ENCODE measurements at regions not wholly inside any gene's neighbourhood (a gene's known extent, or its start where the extent isn't known, plus 50 kb on each side); places are given as distances from the start of the nearest gene placed in this dataset.
"Not testable (repeated sequence)": the region's sequence is repeated elsewhere in the genome, so short reads cannot be mapped to it uniquely, and the experiment has no call there.

GRCh38 chr14:71758229-71758951 lies 173.8 kb upstream of the RGS6 start:
- no peaks in the 10 kb centered on the region for H3K36me3 ChIP-seq
- H3K9me3 ChIP-seq, result peaks cover 0 to 8% (median 0%) of the 10 kb centered on the region in 4 donors
- TF ChIP-seq EP300 (IDR thresholded peaks at IDR 0.05), result no peak
- no peak for TF ChIP-seq CTCF (IDR thresholded peaks at IDR 0.05)
- TF ChIP-seq POLR2A (IDR thresholded peaks at IDR 0.05; ENCODE audit: low read depth), result no peak
- TF ChIP-seq POLR2AphosphoS5 (IDR thresholded peaks at IDR 0.05), result no peak
- no peaks in the 10 kb centered on the region for H3K27me3 ChIP-seq
- no peak for DNase-seq (ENCODE audit: extremely low spot score)
- WGBS, result 50% methylated on average over 8 of the region's 12 CpGs
- H3K4me3 ChIP-seq, result no peak overlapping the region
- H3K4me1 ChIP-seq, result peaks cover 2 to 14% (median 11%) of the 10 kb centered on the region in 4 donors
- intact Hi-C loops (cut with DNase I), result no loop called here
- no peak overlapping the region for H3K27ac ChIP-seq (replicated peaks in 1 of 4)

GRCh38 chr14:71762575-71762974 lies 169.7 kb upstream of the RGS6 start:
- H3K4me3 ChIP-seq, result no peak overlapping the region
- no peaks in the 10 kb centered on the region for H3K27me3 ChIP-seq
- peaks cover 0 to 8% (median 0%) of the 10 kb centered on the region in 4 donors for H3K9me3 ChIP-seq
- no peak overlapping the region for H3K27ac ChIP-seq (replicated peaks in 1 of 4)
- intact Hi-C loops (cut with DNase I), result no loop called here
- DNase-seq (ENCODE audit: extremely low spot score), result no peak
- 91% methylated on average over 4 of the region's 4 CpGs for WGBS
- TF ChIP-seq CTCF (IDR thresholded peaks at IDR 0.05) (no peak), EP300 (IDR thresholded peaks at IDR 0.05) (no peak), POLR2A (IDR thresholded peaks at IDR 0.05; ENCODE audit: low read depth) (no peak), POLR2AphosphoS5 (IDR thresholded peaks at IDR 0.05) (no peak)
- H3K36me3 ChIP-seq, result no peaks in the 10 kb centered on the region
- peaks cover 0 to 22% (median 14%) of the 10 kb centered on the region in 4 donors for H3K4me1 ChIP-seq

GRCh38 chr14:71764701-71765382 lies 167.4 kb upstream of the RGS6 start:
- Histone ChIP-seq H3K27ac (replicated peaks in 1 of 4) (no peak overlapping the region), H3K9me3 (peaks cover 0 to 8% (median 0%) of the 10 kb centered on the region in 4 donors), H3K36me3 (no peaks in the 10 kb centered on the region), H3K4me1 (peaks cover 0 to 10% (median 5%) of the 10 kb centered on the region in 4 donors), H3K4me3 (peak overlapping the region in 3 of 4 donors; percentile 6 to 31 (median 12)), H3K27me3 (no peaks in the 10 kb centered on the region)
- 30% methylated on average over 9 of the region's 9 CpGs for WGBS
- DNase-seq (ENCODE audit: extremely low spot score), result no peak
- intact Hi-C loops (cut with DNase I), result no loop called here
- TF ChIP-seq POLR2A (IDR thresholded peaks at IDR 0.05; ENCODE audit: low read depth), result no peak
- no peak for TF ChIP-seq CTCF (IDR thresholded peaks at IDR 0.05)
- no peak for TF ChIP-seq POLR2AphosphoS5 (IDR thresholded peaks at IDR 0.05)
- TF ChIP-seq EP300 (IDR thresholded peaks at IDR 0.05), result no peak

- intact Hi-C loops (cut with DNase I), result no loop called here
- no peak for DNase-seq (ENCODE audit: extremely low spot score)
- WGBS, result 76% methylated on average over 1 of the region's 1 CpG
- H3K9me3 ChIP-seq, result peaks cover 0 to 8% (median 0%) of the 10 kb centered on the region in 4 donors
- H3K27me3 ChIP-seq, result no peaks in the 10 kb centered on the region
- H3K27ac ChIP-seq (replicated peaks in 1 of 4), result no peak overlapping the region
- H3K4me1 ChIP-seq, result peaks cover 0 to 10% (median 5%) of the 10 kb centered on the region in 4 donors
- no peaks in the 10 kb centered on the region for H3K36me3 ChIP-seq
- TF ChIP-seq POLR2AphosphoS5 (IDR thresholded peaks at IDR 0.05), result no peak
- H3K4me3 ChIP-seq, result no peak overlapping the region
Observed at GRCh38 chr14:71765505-71765904, 166.7 kb upstream of the RGS6 start.

GRCh38 chr14:71770431-71770830 lies 161.8 kb upstream of the RGS6 start:
- H3K27me3 ChIP-seq, result no peaks in the 10 kb centered on the region
- TF ChIP-seq CTCF (IDR thresholded peaks at IDR 0.05) (no peak), POLR2A (IDR thresholded peaks at IDR 0.05; ENCODE audit: low read depth) (no peak), POLR2AphosphoS5 (IDR thresholded peaks at IDR 0.05) (no peak), EP300 (IDR thresholded peaks at IDR 0.05) (no peak)
- no peak overlapping the region for H3K4me3 ChIP-seq
- 88% methylated on average over 3 of the region's 3 CpGs for WGBS
- intact Hi-C loops (cut with DNase I), result no loop called here
- peaks cover 0 to 12% (median 0%) of the 10 kb centered on the region in 4 donors for H3K9me3 ChIP-seq
- no peak for DNase-seq (ENCODE audit: extremely low spot score)
- no peaks in the 10 kb centered on the region for H3K4me1 ChIP-seq
- no peaks in the 10 kb centered on the region for H3K36me3 ChIP-seq
- H3K27ac ChIP-seq (replicated peaks in 1 of 4), result no peak overlapping the region

- H3K36me3 ChIP-seq; intact Hi-C loops (cut with DNase I); H3K4me3 ChIP-seq; H3K4me1 ChIP-seq; H3K27ac ChIP-seq (replicated peaks in 1 of 4); DNase-seq (ENCODE audit: extremely low spot score); H3K27me3 ChIP-seq: not testable (repeated sequence)
- peaks cover 0 to 12% (median 0%) of the 10 kb centered on the region in 4 donors for H3K9me3 ChIP-seq
- 98% methylated on average over 4 of the region's 4 CpGs for WGBS
Observed at GRCh38 chr14:71771421-71771820, 160.8 kb upstream of the RGS6 start.

GRCh38 chr14:71771996-71772395 lies 160.2 kb upstream of the RGS6 start:
- H3K27ac ChIP-seq (replicated peaks in 1 of 4); H3K27me3 ChIP-seq; H3K4me1 ChIP-seq; H3K36me3 ChIP-seq; intact Hi-C loops (cut with DNase I); DNase-seq (ENCODE audit: extremely low spot score); H3K4me3 ChIP-seq: not testable (repeated sequence)
- H3K9me3 ChIP-seq, result peaks cover 0 to 12% (median 0%) of the 10 kb centered on the region in 4 donors
- WGBS, result 93% methylated on average over 17 of the region's 17 CpGs

Measured in esophagus muscularis mucosa (tissue), 4 donors.